Brain microvascular endothelial cell (primary cell): ENCODE measurements at regions not wholly inside any gene's neighbourhood (a gene's known extent, or its start where the extent isn't known, plus 50 kb on each side); places are given as distances from the start of the nearest gene placed in this dataset.

Experiments
- DNase-seq: peaks from one replicate; pipeline ENCODE4 v3.0.0-alpha.2; 2020
- H3K27ac ChIP-seq: fragments of 250-450 bp; sonication (Bioruptor Pico); 2 replicates; pipeline ENCODE4 v1.5.1; 2020; ENCODE audit warnings: mild to moderate bottlenecking, moderate library complexity
- H3K27me3 ChIP-seq: fragments of 250-450 bp; sonication (Bioruptor Pico); replicated peaks from 2 replicates; pipeline ENCODE4 v1.5.1; 2020; ENCODE audit warnings: mild to moderate bottlenecking
- H3K36me3 ChIP-seq: fragments of 250-450 bp; sonication (Bioruptor Pico); replicated peaks from 2 replicates; pipeline ENCODE4 v1.5.1; 2020; ENCODE audit warnings: mild to moderate bottlenecking
- H3K4me3 ChIP-seq: 2 replicates; pipeline ENCODE4 v1.5.1; 2011; ENCODE audit warnings: low read depth, mild to moderate bottlenecking, control low read depth, low read length, moderate library complexity
- in situ Hi-C: cut with HindIII; loops from 2 replicates; pipeline ENCODE4 v1.10.0; 2017; ENCODE audit warnings: low sequenced_read_pairs, low pct_ligation_motif_present
- TF ChIP-seq, protein P1 (sequence below): IDR thresholded peaks from 2 replicates; pipeline ENCODE4 v1.5.1; 2011; ENCODE audit warnings: low read depth, mild to moderate bottlenecking, moderate library complexity, low read length, control low read depth, inconsistent platforms; ENCODE audit errors: missing control alignments

GRCh38 chr7:45500257-45500656, 73.9 kb upstream of the ADCY1 start:
- Histone ChIP-seq H3K27ac (no peak overlapping the region), H3K36me3 (no peaks in the 10 kb centered on the region), H3K27me3 (no peaks in the 10 kb centered on the region), H3K4me3 (no peak overlapping the region)
- in situ Hi-C loops = no loop called here
- TF ChIP-seq, protein P1, sequence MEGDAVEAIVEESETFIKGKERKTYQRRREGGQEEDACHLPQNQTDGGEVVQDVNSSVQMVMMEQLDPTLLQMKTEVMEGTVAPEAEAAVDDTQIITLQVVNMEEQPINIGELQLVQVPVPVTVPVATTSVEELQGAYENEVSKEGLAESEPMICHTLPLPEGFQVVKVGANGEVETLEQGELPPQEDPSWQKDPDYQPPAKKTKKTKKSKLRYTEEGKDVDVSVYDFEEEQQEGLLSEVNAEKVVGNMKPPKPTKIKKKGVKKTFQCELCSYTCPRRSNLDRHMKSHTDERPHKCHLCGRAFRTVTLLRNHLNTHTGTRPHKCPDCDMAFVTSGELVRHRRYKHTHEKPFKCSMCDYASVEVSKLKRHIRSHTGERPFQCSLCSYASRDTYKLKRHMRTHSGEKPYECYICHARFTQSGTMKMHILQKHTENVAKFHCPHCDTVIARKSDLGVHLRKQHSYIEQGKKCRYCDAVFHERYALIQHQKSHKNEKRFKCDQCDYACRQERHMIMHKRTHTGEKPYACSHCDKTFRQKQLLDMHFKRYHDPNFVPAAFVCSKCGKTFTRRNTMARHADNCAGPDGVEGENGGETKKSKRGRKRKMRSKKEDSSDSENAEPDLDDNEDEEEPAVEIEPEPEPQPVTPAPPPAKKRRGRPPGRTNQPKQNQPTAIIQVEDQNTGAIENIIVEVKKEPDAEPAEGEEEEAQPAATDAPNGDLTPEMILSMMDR = no peak
- no peak for DNase-seq

DNA sequence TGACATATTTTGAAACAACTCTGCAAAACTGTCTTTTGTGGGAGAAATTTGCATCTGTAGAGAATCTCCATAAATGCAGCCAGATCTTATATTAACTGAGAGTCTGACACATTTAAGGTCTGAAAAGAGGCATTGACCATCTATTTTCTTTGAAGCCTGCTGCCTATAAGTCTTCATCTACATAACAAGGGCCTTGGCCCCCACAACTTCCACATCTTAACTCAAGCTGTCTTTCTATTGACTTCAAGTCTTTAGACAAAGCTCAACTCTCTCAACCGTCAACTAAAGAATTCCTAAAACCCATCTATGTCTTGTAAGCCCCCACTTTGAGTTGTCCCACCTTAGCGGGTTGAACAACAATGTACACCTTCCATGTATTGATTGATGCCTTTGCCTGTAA, 72.4 kb upstream of the ADCY1 start:
- Histone ChIP-seq H3K27me3 (no peaks in the 10 kb centered on the region), H3K4me3 (no peak overlapping the region), H3K36me3 (no peaks in the 10 kb centered on the region), H3K27ac (no peak overlapping the region)
- DNase-seq = no peak
- TF ChIP-seq, protein P1 = no peak
- in situ Hi-C loops = no loop called here

- H3K36me3 ChIP-seq = no peaks in the 10 kb centered on the region
- in situ Hi-C loops = no loop called here
- TF ChIP-seq, protein P1 = no peak
- H3K4me3 ChIP-seq = no peak overlapping the region
- H3K27me3 ChIP-seq = no peaks in the 10 kb centered on the region
- DNase-seq = no peak
- H3K27ac ChIP-seq = no peak overlapping the region
Measured at GRCh38 chr7:45506059-45506458, 68.1 kb upstream of the ADCY1 start.

- H3K27ac ChIP-seq = no peak overlapping the region
- DNase-seq = no peak
- H3K27me3 ChIP-seq = no peaks in the 10 kb centered on the region
- TF ChIP-seq, protein P1 = no peak
- H3K4me3 ChIP-seq = no peak overlapping the region
- no peaks in the 10 kb centered on the region for H3K36me3 ChIP-seq
- in situ Hi-C loops = no loop called here
Measured at GRCh38 chr7:45509222-45509621, 64.9 kb upstream of the ADCY1 start.

- TF ChIP-seq, protein P1 = no peak
- Histone ChIP-seq H3K36me3 (no peaks in the 10 kb centered on the region), H3K27me3 (no peaks in the 10 kb centered on the region), H3K27ac (no peak overlapping the region), H3K4me3 (no peak overlapping the region)
- in situ Hi-C loops = no loop called here
- no peak for DNase-seq
Measured at GRCh38 chr7:45511721-45512597, 62.2 kb upstream of the ADCY1 start.
